ENCODE measurements at regions not wholly inside any gene's neighbourhood (a gene's known extent, or its start where the extent isn't known, plus 50 kb on each side); places are given as distances from the start of the nearest gene placed in this dataset.

DNA sequence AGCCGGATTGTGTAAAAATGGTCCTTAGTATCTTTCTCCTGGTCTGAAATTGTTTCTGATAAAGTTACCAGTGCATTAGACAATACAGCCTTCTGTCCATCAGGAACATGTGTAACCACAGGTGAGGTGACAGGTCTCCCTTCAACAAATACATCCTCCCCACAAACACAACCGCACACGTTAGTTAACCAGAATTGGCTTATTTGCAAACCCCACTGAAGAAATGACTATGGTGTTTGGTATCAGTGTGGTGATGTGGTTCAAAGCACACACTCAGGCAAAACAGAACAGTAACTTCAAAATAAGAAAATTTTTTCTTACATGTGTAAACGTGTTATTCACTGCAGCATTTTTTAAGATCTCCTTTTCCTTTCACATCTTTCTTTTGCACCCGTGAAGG lies 517.2 kb upstream of the NR5A2 start:
- TF ChIP-seq, protein P1, sequence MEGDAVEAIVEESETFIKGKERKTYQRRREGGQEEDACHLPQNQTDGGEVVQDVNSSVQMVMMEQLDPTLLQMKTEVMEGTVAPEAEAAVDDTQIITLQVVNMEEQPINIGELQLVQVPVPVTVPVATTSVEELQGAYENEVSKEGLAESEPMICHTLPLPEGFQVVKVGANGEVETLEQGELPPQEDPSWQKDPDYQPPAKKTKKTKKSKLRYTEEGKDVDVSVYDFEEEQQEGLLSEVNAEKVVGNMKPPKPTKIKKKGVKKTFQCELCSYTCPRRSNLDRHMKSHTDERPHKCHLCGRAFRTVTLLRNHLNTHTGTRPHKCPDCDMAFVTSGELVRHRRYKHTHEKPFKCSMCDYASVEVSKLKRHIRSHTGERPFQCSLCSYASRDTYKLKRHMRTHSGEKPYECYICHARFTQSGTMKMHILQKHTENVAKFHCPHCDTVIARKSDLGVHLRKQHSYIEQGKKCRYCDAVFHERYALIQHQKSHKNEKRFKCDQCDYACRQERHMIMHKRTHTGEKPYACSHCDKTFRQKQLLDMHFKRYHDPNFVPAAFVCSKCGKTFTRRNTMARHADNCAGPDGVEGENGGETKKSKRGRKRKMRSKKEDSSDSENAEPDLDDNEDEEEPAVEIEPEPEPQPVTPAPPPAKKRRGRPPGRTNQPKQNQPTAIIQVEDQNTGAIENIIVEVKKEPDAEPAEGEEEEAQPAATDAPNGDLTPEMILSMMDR (IDR thresholded peaks at IDR 0.05) = no peak
- H3K4me1 ChIP-seq = no peaks in the 10 kb centered on the region

DNA sequence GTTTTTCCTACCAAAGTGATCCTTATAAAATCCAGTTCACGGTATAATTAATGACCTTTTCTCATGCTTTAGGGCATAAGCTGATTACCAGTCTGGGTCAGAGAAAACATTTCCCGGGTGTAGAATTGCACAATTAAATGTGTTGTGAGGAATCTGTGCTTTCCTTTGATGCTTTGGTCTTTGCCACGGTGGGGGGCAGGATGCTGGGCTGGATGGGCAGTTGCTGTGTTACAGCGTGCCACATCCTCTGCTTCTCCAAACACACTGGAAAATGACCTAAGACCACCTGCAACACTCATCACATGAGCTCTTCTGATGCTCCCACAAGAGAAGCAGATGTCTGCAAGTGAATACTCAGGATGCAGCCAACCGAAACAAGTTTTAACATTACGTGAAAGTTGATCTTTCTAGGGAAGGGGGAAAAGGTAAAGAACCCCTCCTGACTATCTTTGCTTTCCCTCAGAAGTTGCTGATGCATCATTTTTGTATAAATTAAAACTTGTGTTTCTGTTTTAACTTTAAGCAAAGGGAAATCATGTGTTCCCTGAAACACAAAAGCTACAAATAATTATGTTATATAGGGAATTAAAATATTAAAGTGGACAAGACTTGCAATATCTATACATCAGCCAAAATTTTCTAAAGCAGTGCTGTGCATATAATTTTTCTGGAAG lies 515.3 kb upstream of the NR5A2 start:
- TF ChIP-seq, protein P1 (IDR thresholded peaks at IDR 0.05) = no peak
- Histone ChIP-seq H3K27me3 (no peaks in the 10 kb centered on the region), H3K4me3 (no peak overlapping the region), H3K27ac (no peak overlapping the region), H3K9me3 (no peaks in the 10 kb centered on the region), H3K4me1 (no peaks in the 10 kb centered on the region), H3K36me3 (no peaks in the 10 kb centered on the region)
- ATAC-seq (no peak), DNase-seq (no peak)
- intact Hi-C loops (cut with DNase I) = no loop called here

More for the DNA sequence above, 517.2 kb upstream of the NR5A2 start:
- Histone ChIP-seq H3K27ac (no peak overlapping the region), H3K27me3 (no peaks in the 10 kb centered on the region), H3K9me3 (no peaks in the 10 kb centered on the region), H3K36me3 (no peaks in the 10 kb centered on the region), H3K4me3 (no peak overlapping the region)
- intact Hi-C loops (cut with DNase I) = no loop called here
- ATAC-seq (no peak), DNase-seq (no peak)

DNA sequence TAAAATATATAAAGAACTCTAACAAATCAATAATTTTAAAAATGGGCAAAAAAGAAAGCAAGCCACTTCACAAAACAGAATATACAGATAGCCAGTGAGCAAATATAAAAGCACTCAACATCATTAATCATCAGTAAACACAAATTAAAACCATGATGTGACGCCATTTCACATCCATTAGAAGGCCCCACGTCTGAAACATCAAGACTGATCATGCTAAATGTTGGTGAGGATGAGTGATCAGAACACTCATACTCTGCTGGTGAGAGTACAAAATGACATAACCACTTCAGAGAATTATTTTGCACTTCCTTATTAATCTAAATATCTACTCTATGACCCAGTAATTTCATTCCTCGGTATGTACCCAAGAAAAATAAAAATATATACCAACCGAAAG lies 512.2 kb upstream of the NR5A2 start:
- Histone ChIP-seq H3K4me3 (no peak overlapping the region), H3K4me1 (no peaks in the 10 kb centered on the region), H3K27ac (no peak overlapping the region), H3K27me3 (no peaks in the 10 kb centered on the region), H3K36me3 (no peaks in the 10 kb centered on the region), H3K9me3 (no peaks in the 10 kb centered on the region)
- DNase-seq (no peak), ATAC-seq (no peak)
- intact Hi-C loops (cut with DNase I) = no loop called here
- TF ChIP-seq, protein P1 (IDR thresholded peaks at IDR 0.05) = no peak

DNA sequence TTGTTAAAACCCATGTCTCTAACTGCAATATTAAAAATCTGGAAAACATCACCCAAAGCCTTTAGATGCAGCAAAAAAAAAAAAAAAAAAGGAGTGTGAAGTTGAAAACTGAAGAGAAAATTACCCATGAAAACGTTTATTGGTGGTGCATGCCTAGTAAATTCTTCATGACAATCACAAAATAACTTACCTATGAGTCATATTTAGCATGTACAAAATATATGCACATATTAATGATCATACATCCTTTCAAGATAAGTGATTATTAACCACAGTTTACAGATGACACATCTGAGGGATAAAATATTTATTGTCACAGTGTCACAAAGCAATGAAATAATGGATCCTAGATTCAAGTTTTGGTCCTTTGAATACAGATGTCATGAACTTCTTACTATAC lies 505.2 kb upstream of the NR5A2 start:
- no peak overlapping the region for H3K27ac ChIP-seq
- H3K36me3 ChIP-seq = no peaks in the 10 kb centered on the region
- DNase-seq (no peak), ATAC-seq (no peak)
- H3K9me3 ChIP-seq = no peaks in the 10 kb centered on the region
- H3K4me1 ChIP-seq = no peaks in the 10 kb centered on the region
- H3K27me3 ChIP-seq = no peaks in the 10 kb centered on the region
- TF ChIP-seq, protein P1 (IDR thresholded peaks at IDR 0.05) = no peak
- intact Hi-C loops (cut with DNase I) = no loop called here
- H3K4me3 ChIP-seq = no peak overlapping the region

DNA sequence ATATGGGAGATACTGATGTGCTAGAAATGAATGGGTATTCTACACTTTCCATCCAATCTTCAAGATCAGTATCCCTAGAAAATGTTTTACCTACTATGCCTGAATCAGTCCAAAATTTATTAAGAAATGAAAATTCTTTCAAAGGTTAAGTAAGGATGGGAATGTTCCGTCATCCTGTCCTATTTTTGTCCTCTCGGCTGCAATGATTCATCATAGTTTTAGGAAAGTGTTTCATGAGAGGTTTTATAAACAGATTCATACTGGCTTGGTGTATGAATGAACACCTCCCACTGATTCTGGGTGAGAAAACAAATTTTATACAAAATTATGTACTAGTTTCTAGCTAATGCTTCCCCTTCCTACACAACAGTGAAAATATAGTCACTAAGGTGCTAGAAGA lies 504.6 kb upstream of the NR5A2 start:
- no peak for ATAC-seq

More for the DNA sequence above, 504.6 kb upstream of the NR5A2 start:
- H3K27ac ChIP-seq = no peak overlapping the region
- no peaks in the 10 kb centered on the region for H3K36me3 ChIP-seq
- H3K27me3 ChIP-seq = no peaks in the 10 kb centered on the region
- intact Hi-C loops (cut with DNase I) = no loop called here
- TF ChIP-seq, protein P1 (IDR thresholded peaks at IDR 0.05) = no peak
- no peaks in the 10 kb centered on the region for H3K4me1 ChIP-seq
- no peaks in the 10 kb centered on the region for H3K9me3 ChIP-seq
- H3K4me3 ChIP-seq = no peak overlapping the region
- no peak for DNase-seq

Measured in upper lobe of right lung (tissue), 1 donor.